ENCODE measurements at regions not wholly inside any gene's neighbourhood (a gene's known extent, or its start where the extent isn't known, plus 50 kb on each side); places are given as distances from the start of the nearest gene placed in this dataset.

GRCh38 chr5:3335301-3335700 is 260.3 kb upstream of the IRX1 start:
- no peak for DNase-seq
- Histone ChIP-seq H2AFZ (ENCODE audit: low read length) (no peak overlapping the region), H3K79me2 (ENCODE audit: low read length) (no peaks in the 10 kb centered on the region), H3K4me3 (ENCODE audit: low read length) (no peak overlapping the region), H3K4me1 (ENCODE audit: insufficient read depth, low read length) (no peaks in the 10 kb centered on the region), H3K9me2 (replicated peaks; ENCODE audit: low read length) (no peaks in the 10 kb centered on the region), H3K36me3 (ENCODE audit: low read depth, low read length) (no peaks in the 10 kb centered on the region), H3K4me2 (ENCODE audit: low read length) (no peak overlapping the region), H3K9me3 (ENCODE audit: low read length) (no peaks in the 10 kb centered on the region), H3K27me3 (ENCODE audit: low read length) (no peaks in the 10 kb centered on the region), H4K20me1 (ENCODE audit: low read length) (no peaks in the 10 kb centered on the region), H3K9ac (ENCODE audit: low read length) (no peak overlapping the region), H3K27ac (ENCODE audit: low read length) (no peak overlapping the region), H3F3A (ENCODE audit: low read length, unreplicated experiment) (no peaks in the 10 kb centered on the region)
- POLR2A ChIA-PET (ENCODE audit: unreplicated experiment), result no interaction called here
- TF ChIP-seq EZH2phosphoT487 (IDR thresholded peaks at IDR 0.05; ENCODE audit: borderline replicate concordance, low read length), result no peak
- TF ChIP-seq CTCF (conservative IDR thresholded peaks at IDR 0.05; ENCODE audit: low read depth, low read length), result no peak
- TF ChIP-seq EZH2 (IDR thresholded peaks at IDR 0.05; ENCODE audit: low read length, unreplicated experiment), result no peak
- no TSS peak for BruUV-seq (replicated peaks)
- intact Hi-C loops (cut with micrococcal nuclease), result no loop called here
- CTCF ChIA-PET, result no interaction called here
- ATAC-seq, result no peak

DNA sequence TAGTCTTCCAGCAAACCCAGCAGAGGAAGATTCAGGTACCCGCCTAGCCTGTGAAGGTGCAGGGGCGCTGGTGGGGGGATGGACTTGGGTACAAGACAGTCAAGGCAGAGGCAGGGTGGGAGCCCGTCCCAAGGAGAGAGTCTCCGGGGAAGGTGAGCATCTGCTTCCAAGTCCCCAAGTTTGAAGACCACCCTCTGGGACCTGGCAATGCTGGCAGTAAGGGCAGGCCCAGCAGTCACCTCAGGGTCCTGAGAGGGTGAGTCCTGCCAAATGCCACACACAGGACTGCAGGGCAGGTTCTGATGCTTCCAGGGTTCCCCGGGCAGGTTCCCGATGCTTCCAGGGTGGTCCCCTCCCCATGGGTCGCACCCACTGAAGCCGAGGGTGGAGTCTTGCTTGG is 261.8 kb upstream of the IRX1 start:
- BruUV-seq (replicated peaks), result no TSS peak
- Histone ChIP-seq H3K27me3 (ENCODE audit: low read length) (no peaks in the 10 kb centered on the region), H3K9ac (ENCODE audit: low read length) (no peak overlapping the region), H4K20me1 (ENCODE audit: low read length) (no peaks in the 10 kb centered on the region), H3F3A (ENCODE audit: low read length, unreplicated experiment) (no peaks in the 10 kb centered on the region), H3K36me3 (ENCODE audit: low read depth, low read length) (no peaks in the 10 kb centered on the region), H2AFZ (ENCODE audit: low read length) (no peak overlapping the region), H3K4me2 (ENCODE audit: low read length) (no peak overlapping the region), H3K4me1 (ENCODE audit: insufficient read depth, low read length) (no peaks in the 10 kb centered on the region), H3K27ac (ENCODE audit: low read length) (no peak overlapping the region), H3K9me3 (ENCODE audit: low read length) (0 out of 2 replicates have a peak, but pooled peaks cover 1% of the 10 kb centered on the region), H3K4me3 (ENCODE audit: low read length) (no peak overlapping the region), H3K79me2 (ENCODE audit: low read length) (no peaks in the 10 kb centered on the region), H3K9me2 (replicated peaks; ENCODE audit: low read length) (no peaks in the 10 kb centered on the region)
- POLR2A ChIA-PET (ENCODE audit: unreplicated experiment), result no interaction called here
- no peak for DNase-seq
- CTCF ChIA-PET, result no interaction called here
- ATAC-seq, result no peak
- TF ChIP-seq EZH2 (IDR thresholded peaks at IDR 0.05; ENCODE audit: low read length, unreplicated experiment) (no peak), EZH2phosphoT487 (IDR thresholded peaks at IDR 0.05; ENCODE audit: borderline replicate concordance, low read length) (no peak), CTCF (conservative IDR thresholded peaks at IDR 0.05; ENCODE audit: low read depth, low read length) (no peak)
- intact Hi-C loops (cut with micrococcal nuclease), result no loop called here

- BruUV-seq (replicated peaks), result no TSS peak
- DNase-seq, result no peak
- Histone ChIP-seq H3K9me3 (ENCODE audit: low read length) (0 out of 2 replicates have a peak, but pooled peaks cover 4% of the 10 kb centered on the region), H3K4me1 (ENCODE audit: insufficient read depth, low read length) (no peaks in the 10 kb centered on the region), H3F3A (ENCODE audit: low read length, unreplicated experiment) (no peaks in the 10 kb centered on the region), H3K27ac (ENCODE audit: low read length) (no peak overlapping the region), H3K36me3 (ENCODE audit: low read depth, low read length) (no peaks in the 10 kb centered on the region), H3K4me3 (ENCODE audit: low read length) (no peak overlapping the region), H3K79me2 (ENCODE audit: low read length) (no peaks in the 10 kb centered on the region), H3K4me2 (ENCODE audit: low read length) (no peak overlapping the region), H3K27me3 (ENCODE audit: low read length) (no peaks in the 10 kb centered on the region), H3K9ac (ENCODE audit: low read length) (no peak overlapping the region), H4K20me1 (ENCODE audit: low read length) (no peaks in the 10 kb centered on the region), H2AFZ (ENCODE audit: low read length) (no peak overlapping the region), H3K9me2 (replicated peaks; ENCODE audit: low read length) (no peaks in the 10 kb centered on the region)
- ChIA-PET CTCF (no interaction called here), POLR2A (ENCODE audit: unreplicated experiment) (no interaction called here)
- ATAC-seq, result no peak
- no peak for TF ChIP-seq CTCF (conservative IDR thresholded peaks at IDR 0.05; ENCODE audit: low read depth, low read length)
- TF ChIP-seq EZH2phosphoT487 (IDR thresholded peaks at IDR 0.05; ENCODE audit: borderline replicate concordance, low read length), result no peak
- TF ChIP-seq EZH2 (IDR thresholded peaks at IDR 0.05; ENCODE audit: low read length, unreplicated experiment), result no peak
- intact Hi-C loops (cut with micrococcal nuclease), result no loop called here
Measured at GRCh38 chr5:3333105-3333504, 262.5 kb upstream of the IRX1 start.
